ENCODE measurements at regions not wholly inside any gene's neighbourhood (a gene's known extent, or its start where the extent isn't known, plus 50 kb on each side); places are given as distances from the start of the nearest gene placed in this dataset.

DNA sequence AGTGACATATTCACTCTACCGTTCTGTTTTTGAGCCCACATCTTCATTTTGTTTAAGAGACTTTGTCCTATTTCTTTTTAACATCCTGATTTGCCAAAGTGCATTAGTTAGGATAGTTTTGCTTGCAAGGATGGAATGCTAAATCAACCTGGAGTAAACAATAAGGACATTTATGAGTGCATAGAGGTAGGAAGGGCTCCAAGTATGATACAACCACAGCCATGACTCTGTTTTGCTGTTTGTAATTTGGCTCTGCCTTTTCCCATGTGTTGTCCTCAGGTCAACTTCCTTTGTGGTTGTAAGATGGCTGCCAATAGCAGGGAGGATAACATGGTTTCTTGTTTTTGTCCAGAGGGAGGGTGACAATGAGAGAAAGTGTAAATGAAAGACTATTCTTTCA, 66.4 kb upstream of the GOLIM4 start:
- 63% methylated on average over 1 of the region's 1 CpG for WGBS (ENCODE audit: low lambda C conversion rate, missing lambda C conversion rate)
- H3K79me2 ChIP-seq = no peaks in the 10 kb centered on the region
- no peak for DNase-seq (ENCODE audit: low spot score)
- TF ChIP-seq EZH2phosphoT487 (IDR thresholded peaks at IDR 0.05; ENCODE audit: low read depth, severe bottlenecking, unreplicated experiment) = no peak
- no peak for TF ChIP-seq CTCF (IDR thresholded peaks at IDR 0.05; ENCODE audit: poor library complexity)
- TF ChIP-seq EZH2 (IDR thresholded peaks at IDR 0.05; ENCODE audit: borderline replicate concordance) = no peak
- no peak overlapping the region for H3K27ac ChIP-seq
- no peak overlapping the region for H2AFZ ChIP-seq
- no peaks in the 10 kb centered on the region for H3K27me3 ChIP-seq
- no peaks in the 10 kb centered on the region for H4K20me1 ChIP-seq (ENCODE audit: insufficient read depth, poor library complexity, severe bottlenecking)
- H3K4me2 ChIP-seq = no peak overlapping the region
- no peaks in the 10 kb centered on the region for H3K36me3 ChIP-seq (replicated peaks; ENCODE audit: insufficient read depth, low read depth)
- no peaks in the 10 kb centered on the region for H3K4me1 ChIP-seq (ENCODE audit: insufficient read depth)
- H3K9me2 ChIP-seq (replicated peaks; ENCODE audit: insufficient read depth) = no peaks in the 10 kb centered on the region
- no peak overlapping the region for H3K4me3 ChIP-seq
- no peaks in the 10 kb centered on the region for H3K9me3 ChIP-seq (ENCODE audit: low read depth)

DNA sequence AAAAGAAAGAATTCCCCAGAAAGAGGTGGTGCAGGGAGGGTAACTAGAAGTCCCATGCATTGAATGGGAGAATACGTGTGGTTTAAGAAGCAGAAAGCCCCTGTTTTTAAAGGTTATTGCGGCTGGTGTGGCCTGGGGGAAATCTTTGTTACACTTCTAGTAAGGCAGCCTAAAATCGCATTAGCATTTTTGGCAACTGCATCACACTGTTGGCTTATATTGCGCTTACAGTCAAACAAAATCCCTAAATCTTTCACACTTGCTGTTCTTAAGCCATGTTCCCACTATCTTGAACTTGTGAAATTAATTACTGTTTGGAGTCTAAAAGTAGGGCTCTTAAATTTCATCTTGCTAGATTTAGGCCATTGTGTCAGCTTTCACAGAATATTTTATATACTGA, 66.0 kb upstream of the GOLIM4 start:
- Histone ChIP-seq H3K4me2 (no peak overlapping the region), H3K79me2 (no peaks in the 10 kb centered on the region), H3K9me2 (replicated peaks; ENCODE audit: insufficient read depth) (no peaks in the 10 kb centered on the region), H3K4me1 (ENCODE audit: insufficient read depth) (no peaks in the 10 kb centered on the region), H2AFZ (no peak overlapping the region), H3K4me3 (no peak overlapping the region), H3K9me3 (ENCODE audit: low read depth) (no peaks in the 10 kb centered on the region), H3K36me3 (replicated peaks; ENCODE audit: insufficient read depth, low read depth) (no peaks in the 10 kb centered on the region), H3K27me3 (no peaks in the 10 kb centered on the region), H4K20me1 (ENCODE audit: insufficient read depth, poor library complexity, severe bottlenecking) (no peaks in the 10 kb centered on the region), H3K27ac (no peak overlapping the region)
- WGBS (ENCODE audit: low lambda C conversion rate, missing lambda C conversion rate) = 86% methylated on average over 4 of the region's 4 CpGs
- no peak for DNase-seq (ENCODE audit: low spot score)
- TF ChIP-seq CTCF (IDR thresholded peaks at IDR 0.05; ENCODE audit: poor library complexity) = no peak
- TF ChIP-seq EZH2 (IDR thresholded peaks at IDR 0.05; ENCODE audit: borderline replicate concordance) = no peak
- TF ChIP-seq EZH2phosphoT487 (IDR thresholded peaks at IDR 0.05; ENCODE audit: low read depth, severe bottlenecking, unreplicated experiment) = no peak

- Histone ChIP-seq H2AFZ (no peak overlapping the region), H3K79me2 (no peaks in the 10 kb centered on the region), H3K27me3 (no peaks in the 10 kb centered on the region), H3K27ac (no peak overlapping the region), H3K36me3 (replicated peaks; ENCODE audit: insufficient read depth, low read depth) (no peaks in the 10 kb centered on the region), H3K4me1 (ENCODE audit: insufficient read depth) (no peaks in the 10 kb centered on the region), H3K4me2 (no peak overlapping the region), H3K9me3 (ENCODE audit: low read depth) (no peaks in the 10 kb centered on the region), H3K9me2 (replicated peaks; ENCODE audit: insufficient read depth) (no peaks in the 10 kb centered on the region), H3K4me3 (no peak overlapping the region), H4K20me1 (ENCODE audit: insufficient read depth, poor library complexity, severe bottlenecking) (no peaks in the 10 kb centered on the region)
- 90% methylated on average over 2 of the region's 2 CpGs for WGBS (ENCODE audit: low lambda C conversion rate, missing lambda C conversion rate)
- no peak for TF ChIP-seq EZH2 (IDR thresholded peaks at IDR 0.05; ENCODE audit: borderline replicate concordance)
- no peak for TF ChIP-seq CTCF (IDR thresholded peaks at IDR 0.05; ENCODE audit: poor library complexity)
- TF ChIP-seq EZH2phosphoT487 (IDR thresholded peaks at IDR 0.05; ENCODE audit: low read depth, severe bottlenecking, unreplicated experiment) = no peak
- no peak for DNase-seq (ENCODE audit: low spot score)
These were observed 62.2 kb upstream of the GOLIM4 start for GRCh38 chr3:168157903-168158302.
